OCI-LY3 (cell line): ENCODE measurements at regions not wholly inside any gene's neighbourhood (a gene's known extent, or its start where the extent isn't known, plus 50 kb on each side); places are given as distances from the start of the nearest gene placed in this dataset.
"Not testable (repeated sequence)": the region's sequence is repeated elsewhere in the genome, so short reads cannot be mapped to it uniquely, and the experiment has no call there.

Experiments used
- H2AFZ ChIP-seq: fragments of 200-600, 300-600 bp; shearing (Covaris generic); 2 replicates; pipeline ENCODE4 v1.6.0; 2014; ENCODE audit warnings: antibody characterized with exemption, low read depth, low read length
- H3K27ac ChIP-seq: fragments of 200-600, 300-600 bp; sonication (generic); 2 replicates; pipeline ENCODE4 v1.5.1; 2014; ENCODE audit warnings: mild to moderate bottlenecking, low read length, moderate library complexity, mixed read lengths
- H3K27me3 ChIP-seq: fragments of 200-600, 300-600 bp; sonication (generic); 2 replicates; pipeline ENCODE4 v1.6.1; 2014; ENCODE audit warnings: low read depth, low read length, mixed read lengths
- H3K36me3 ChIP-seq: fragments of 200-600, 300-600 bp; sonication (generic); replicated peaks from 2 replicates; pipeline ENCODE3; 2014; ENCODE audit warnings: low read depth, low read length, mixed read lengths
- H3K4me1 ChIP-seq: fragments of 300-600, 200-600 bp; sonication (generic); 2 replicates; pipeline ENCODE4 v1.6.1; 2014; ENCODE audit warnings: low read length, mixed read lengths
- H3K4me2 ChIP-seq: fragments of 200-600, 300-600 bp; sonication (generic); 2 replicates; pipeline ENCODE4 v1.6.1; 2014; ENCODE audit warnings: low read length, mixed read lengths
- H3K4me3 ChIP-seq: fragments of 300-600, 200-600 bp; sonication (generic); 2 replicates; pipeline ENCODE4 v1.5.1; 2014; ENCODE audit warnings: antibody characterized with exemption, mild to moderate bottlenecking, low read length, moderate library complexity
- H3K79me2 ChIP-seq: fragments of 300-600, 200-600 bp; shearing (Covaris generic); 2 replicates; pipeline ENCODE4 v1.6.1; 2014; ENCODE audit warnings: mild to moderate bottlenecking, low read length, mixed read lengths
- H3K9ac ChIP-seq: fragments of 300-600, 200-600 bp; shearing (Covaris generic); 2 replicates; pipeline ENCODE4 v1.6.0; 2014; ENCODE audit warnings: mild to moderate bottlenecking, low read length, moderate library complexity
- H3K9me3 ChIP-seq: fragments of 200-600, 300-600 bp; shearing (Covaris generic); 2 replicates; pipeline ENCODE4 v1.6.1; 2014; ENCODE audit warnings: low read length, mixed read lengths; ENCODE audit not compliant: insufficient read depth
- H4K20me1 ChIP-seq: fragments of 200-600, 300-600 bp; sonication (generic); 2 replicates; pipeline ENCODE4 v1.6.1; 2016; ENCODE audit warnings: low read length, mixed read lengths; ENCODE audit not compliant: insufficient read depth

- peak overlapping the region; percentile 73 for H3K9ac ChIP-seq
- H3K79me2 ChIP-seq: peaks cover 32% of the 10 kb centered on the region
- H3K27ac ChIP-seq: peak overlapping the region; percentile 75
- not testable (repeated sequence) for H3K27me3 ChIP-seq, H3K9me3 ChIP-seq, H3K36me3 ChIP-seq, H3K4me1 ChIP-seq, H2AFZ ChIP-seq
- H3K4me3 ChIP-seq: peak overlapping the region; percentile 91
- H4K20me1 ChIP-seq: peaks cover 10% of the 10 kb centered on the region
- H3K4me2 ChIP-seq: peak overlapping the region; percentile 86
These were observed 53.6 kb upstream of the PLGLB1 start for GRCh38 chr2:87075054-87075790.

GRCh38 chr2:87075791-87076252 lies 54.2 kb upstream of the PLGLB1 start:
- not testable (repeated sequence) for H3K9me3 ChIP-seq, H2AFZ ChIP-seq, H3K36me3 ChIP-seq, H3K4me1 ChIP-seq, H4K20me1 ChIP-seq, H3K27me3 ChIP-seq
- Histone ChIP-seq H3K9ac (peak overlapping the region; percentile 73), H3K4me2 (peak overlapping the region; percentile 32), H3K4me3 (peak overlapping the region; percentile 91), H3K27ac (peak overlapping the region; percentile 75), H3K79me2 (peaks cover 26% of the 10 kb centered on the region)

GRCh38 chr2:87076253-87077123 lies 54.8 kb upstream of the PLGLB1 start:
- H3K4me2 ChIP-seq: peak overlapping the region; percentile 50
- H3K9me3 ChIP-seq, H3K36me3 ChIP-seq, H2AFZ ChIP-seq, H3K27me3 ChIP-seq, H3K4me1 ChIP-seq, H4K20me1 ChIP-seq: not testable (repeated sequence)
- H3K27ac ChIP-seq: peak overlapping the region; percentile 75
- H3K79me2 ChIP-seq: peaks cover 23% of the 10 kb centered on the region
- peak overlapping the region; percentile 62 for H3K9ac ChIP-seq
- H3K4me3 ChIP-seq: peak overlapping the region; percentile 78

- not testable (repeated sequence) for H3K9me3 ChIP-seq, H3K27me3 ChIP-seq, H4K20me1 ChIP-seq, H3K36me3 ChIP-seq, H2AFZ ChIP-seq, H3K4me1 ChIP-seq
- peak overlapping the region; percentile 50; the same call in 1 of the 2 replicates for H3K4me2 ChIP-seq
- peak overlapping the region; percentile 62 for H3K9ac ChIP-seq
- 0 out of 2 replicates have a peak overlapping the region, but pooled peaks have one; percentile 34 for H3K27ac ChIP-seq
- peak overlapping the region; percentile 78 for H3K4me3 ChIP-seq
- peaks cover 23% of the 10 kb centered on the region for H3K79me2 ChIP-seq
These were observed 55.4 kb upstream of the PLGLB1 start for GRCh38 chr2:87077124-87077446.

- H3K27me3 ChIP-seq, H3K4me3 ChIP-seq, H3K4me1 ChIP-seq, H3K36me3 ChIP-seq, H3K27ac ChIP-seq, H3K9me3 ChIP-seq, H3K79me2 ChIP-seq, H2AFZ ChIP-seq, H3K9ac ChIP-seq, H3K4me2 ChIP-seq, H4K20me1 ChIP-seq: not testable (repeated sequence)
These were observed 60.1 kb upstream of the PLGLB1 start for GRCh38 chr2:87081727-87082126.

GRCh38 chr2:87088079-87088478 lies 66.4 kb upstream of the PLGLB1 start:
- not testable (repeated sequence) for H2AFZ ChIP-seq, H3K36me3 ChIP-seq, H3K4me2 ChIP-seq, H4K20me1 ChIP-seq, H3K79me2 ChIP-seq, H3K9me3 ChIP-seq, H3K27me3 ChIP-seq, H3K9ac ChIP-seq, H3K4me3 ChIP-seq, H3K27ac ChIP-seq, H3K4me1 ChIP-seq

- not testable (repeated sequence) for H3K4me2 ChIP-seq, H3K4me3 ChIP-seq, H3K9ac ChIP-seq, H3K4me1 ChIP-seq, H3K27me3 ChIP-seq, H3K9me3 ChIP-seq, H3K79me2 ChIP-seq, H4K20me1 ChIP-seq, H3K36me3 ChIP-seq, H3K27ac ChIP-seq, H2AFZ ChIP-seq
These were observed 67.8 kb upstream of the PLGLB1 start for GRCh38 chr2:87089401-87089800.

GRCh38 chr2:87093252-87093651 lies 71.6 kb upstream of the PLGLB1 start:
- not testable (repeated sequence) for H3K79me2 ChIP-seq, H3K9ac ChIP-seq, H3K27me3 ChIP-seq, H3K36me3 ChIP-seq, H3K9me3 ChIP-seq, H2AFZ ChIP-seq, H3K4me3 ChIP-seq, H3K27ac ChIP-seq, H3K4me1 ChIP-seq, H4K20me1 ChIP-seq, H3K4me2 ChIP-seq

GRCh38 chr2:87093937-87094529 lies 72.4 kb upstream of the PLGLB1 start:
- H3K4me2 ChIP-seq: not testable (repeated sequence)

More at GRCh38 chr2:87093937-87094529, 72.4 kb upstream of the PLGLB1 start:
- not testable (repeated sequence) for H3K9me3 ChIP-seq, H3K79me2 ChIP-seq, H3K4me3 ChIP-seq, H3K9ac ChIP-seq, H3K27ac ChIP-seq, H3K27me3 ChIP-seq, H3K36me3 ChIP-seq, H3K4me1 ChIP-seq, H4K20me1 ChIP-seq, H2AFZ ChIP-seq
